Large intestine (tissue), 3 donors: ENCODE measurements at regions not wholly inside any gene's neighbourhood (a gene's known extent, or its start where the extent isn't known, plus 50 kb on each side); places are given as distances from the start of the nearest gene placed in this dataset.

Experiments
- DNase-seq, 2 donors: peaks; one replicate each; pipeline versions ENCODE4 v3.0.0 to v3.0.0-alpha.2; 2013
- H3K27ac ChIP-seq: one replicate; pipeline ENCODE4 v1.5.1; 2013; ENCODE audit warnings: low read length
- H3K27me3 ChIP-seq: 2 replicates; pipeline ENCODE4 v1.6.1; 2013; ENCODE audit warnings: low read length; ENCODE audit not compliant: control insufficient read depth, insufficient read depth
- H3K36me3 ChIP-seq: 2 replicates; pipeline ENCODE4 v1.6.1; 2013; ENCODE audit warnings: low read length; ENCODE audit not compliant: control insufficient read depth, insufficient read depth
- H3K4me1 ChIP-seq: one replicate; pipeline ENCODE4 v1.6.1; 2013; ENCODE audit warnings: low read length; ENCODE audit not compliant: control insufficient read depth, insufficient read depth
- H3K4me3 ChIP-seq: one replicate; pipeline ENCODE4 v1.5.1; 2013; ENCODE audit warnings: low read length
- H3K9me3 ChIP-seq: one replicate; pipeline ENCODE4 v1.6.1; 2013; ENCODE audit warnings: mild to moderate bottlenecking, low read depth, low read length, moderate library complexity; ENCODE audit not compliant: control insufficient read depth
- whole genome bisulfite sequencing: methylation state at CpG from one replicate; pipeline ENCODE4 v1.1.5; 2013; ENCODE audit warnings: low lambda C conversion rate; ENCODE audit not compliant: insufficient coverage; 5-methylcytosine and 5-hydroxymethylcytosine counted together

DNA sequence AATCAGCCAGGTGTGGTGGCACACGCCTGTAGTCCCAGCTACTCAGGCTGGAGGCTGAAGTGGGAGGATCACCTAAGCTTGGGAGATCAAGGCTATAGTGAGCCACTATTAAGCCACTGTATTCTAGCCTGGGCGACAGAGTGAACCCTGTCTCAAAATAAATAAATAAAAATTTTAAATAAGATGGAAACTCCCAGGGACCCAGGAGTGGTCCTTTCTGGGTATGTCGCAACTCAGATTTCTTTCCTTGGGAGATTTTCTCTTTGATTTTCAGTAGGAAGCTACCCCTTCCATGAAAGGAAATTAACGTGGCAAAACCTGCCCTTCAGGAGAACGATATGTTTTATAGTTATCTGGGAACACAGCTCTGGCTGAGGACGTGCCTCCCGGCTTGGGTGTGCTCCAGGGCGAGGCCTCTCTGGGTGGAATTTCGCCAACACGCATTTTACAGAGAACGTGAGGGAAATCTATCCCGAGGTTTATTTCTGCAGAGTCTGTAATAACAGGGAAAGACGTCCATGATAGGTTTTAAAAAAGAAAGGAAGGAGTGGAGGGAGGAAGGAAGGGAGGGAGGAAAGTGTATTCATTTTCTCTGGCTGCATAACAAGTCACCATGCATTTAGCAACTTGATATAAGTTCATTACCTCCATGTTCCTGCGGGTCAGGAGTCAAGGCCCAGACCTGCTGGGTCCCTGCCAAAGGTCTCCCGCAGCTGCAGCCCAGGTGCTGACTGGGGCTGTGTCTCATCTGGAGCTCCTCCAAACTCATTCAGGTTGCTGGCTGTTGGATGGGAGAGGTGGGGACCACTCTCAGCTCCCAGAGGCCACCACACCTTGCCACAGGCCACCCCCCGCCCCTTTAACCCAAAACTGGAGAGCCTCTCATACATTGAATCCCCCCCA, 80.6 kb upstream of the GSC start:
- Histone ChIP-seq H3K36me3 (no peaks in the 10 kb centered on the region), H3K4me3 (no peak overlapping the region), H3K4me1 (no peaks in the 10 kb centered on the region), H3K27me3 (peaks cover 7% of the 10 kb centered on the region), H3K9me3 (no peaks in the 10 kb centered on the region), H3K27ac (no peak overlapping the region)
- WGBS: 80% methylated on average over 2 of the region's 16 CpGs
- no peak for DNase-seq

DNA sequence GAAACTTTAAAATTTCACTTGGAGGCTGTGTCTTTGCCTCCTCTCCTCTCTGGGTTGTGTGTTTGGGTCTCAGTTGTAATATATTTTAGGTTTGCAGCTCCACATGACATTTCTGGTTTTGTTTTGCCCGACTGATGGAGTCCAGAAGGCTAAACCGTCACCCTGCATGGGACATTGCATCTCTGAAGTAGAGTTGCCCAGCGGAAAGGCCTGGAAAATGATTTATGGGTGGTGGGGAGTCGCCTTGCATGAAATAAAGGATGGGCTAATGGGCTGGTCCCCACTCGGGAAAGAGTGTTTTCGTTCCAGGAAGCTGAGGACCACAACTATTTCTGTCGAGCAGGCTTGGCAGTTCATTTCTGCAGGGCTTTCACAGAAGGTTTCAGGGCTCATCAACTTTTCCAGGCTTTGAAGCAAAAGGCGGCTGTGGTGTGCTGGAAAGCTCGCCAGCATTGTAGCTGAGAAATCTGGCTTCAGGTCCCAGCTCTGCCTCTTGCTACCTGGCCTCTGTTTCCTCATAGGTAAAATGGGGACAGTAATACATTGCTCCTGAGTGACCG, 74.8 kb upstream of the GSC start:
- no peaks in the 10 kb centered on the region for H3K36me3 ChIP-seq
- DNase-seq: no peak
- no peaks in the 10 kb centered on the region for H3K9me3 ChIP-seq
- 80% methylated on average over 1 of the region's 10 CpGs for WGBS
- no peak overlapping the region for H3K27ac ChIP-seq
- no peak overlapping the region for H3K4me3 ChIP-seq
- no peaks in the 10 kb centered on the region for H3K4me1 ChIP-seq
- H3K27me3 ChIP-seq: no peaks in the 10 kb centered on the region

DNA sequence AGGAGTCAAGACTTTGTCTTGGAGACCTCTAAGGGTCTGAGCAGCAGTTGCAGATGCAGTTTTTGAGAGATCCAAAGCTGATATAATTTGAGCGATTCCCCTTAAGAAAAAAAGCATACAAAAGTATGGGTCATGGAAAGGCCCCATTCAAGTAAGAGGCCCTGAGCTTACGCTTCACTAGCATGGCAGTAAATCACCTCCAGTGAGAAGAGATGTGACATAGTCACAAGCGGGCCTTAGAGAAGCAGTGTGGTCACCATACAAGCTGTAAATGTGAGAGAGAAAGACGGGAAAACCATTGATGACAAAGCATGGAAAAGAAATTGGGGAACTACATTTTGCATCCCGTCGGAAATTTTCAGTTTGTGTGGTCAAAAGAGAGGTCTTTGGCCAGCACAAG, 70.6 kb upstream of the GSC start:
- no peak overlapping the region for H3K4me3 ChIP-seq
- H3K4me1 ChIP-seq: no peaks in the 10 kb centered on the region
- WGBS: no CpG with 5 or more reads among the region's 6 CpGs
- H3K36me3 ChIP-seq: no peaks in the 10 kb centered on the region
- DNase-seq: no peak
- no peaks in the 10 kb centered on the region for H3K9me3 ChIP-seq
- H3K27ac ChIP-seq: no peak overlapping the region
- H3K27me3 ChIP-seq: no peaks in the 10 kb centered on the region

DNA sequence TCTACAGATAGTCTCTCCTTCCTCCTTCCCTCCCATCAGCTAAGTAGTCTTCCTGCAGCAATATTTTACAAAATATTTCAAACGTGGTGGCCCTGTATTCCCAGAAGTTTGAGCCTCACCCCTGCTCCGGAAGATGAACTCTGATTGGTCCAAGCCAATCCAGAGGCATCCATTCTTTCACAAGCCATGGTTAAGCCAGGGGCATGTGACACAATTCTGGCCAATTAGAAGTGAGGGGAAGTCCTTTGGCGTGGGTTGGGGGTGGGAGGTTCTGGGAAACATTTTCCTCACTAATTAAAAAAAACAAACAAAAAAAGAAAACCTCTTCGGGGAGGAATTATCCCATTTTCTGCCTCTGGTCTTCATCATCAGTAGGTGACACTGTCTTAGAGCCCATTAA, 69.4 kb upstream of the GSC start:
- no peak overlapping the region for H3K4me3 ChIP-seq
- DNase-seq: no peak
- H3K36me3 ChIP-seq: no peaks in the 10 kb centered on the region
- no peaks in the 10 kb centered on the region for H3K9me3 ChIP-seq
- H3K4me1 ChIP-seq: no peaks in the 10 kb centered on the region
- WGBS: no CpG with 5 or more reads among the region's 4 CpGs
- H3K27ac ChIP-seq: no peak overlapping the region
- no peaks in the 10 kb centered on the region for H3K27me3 ChIP-seq

DNA sequence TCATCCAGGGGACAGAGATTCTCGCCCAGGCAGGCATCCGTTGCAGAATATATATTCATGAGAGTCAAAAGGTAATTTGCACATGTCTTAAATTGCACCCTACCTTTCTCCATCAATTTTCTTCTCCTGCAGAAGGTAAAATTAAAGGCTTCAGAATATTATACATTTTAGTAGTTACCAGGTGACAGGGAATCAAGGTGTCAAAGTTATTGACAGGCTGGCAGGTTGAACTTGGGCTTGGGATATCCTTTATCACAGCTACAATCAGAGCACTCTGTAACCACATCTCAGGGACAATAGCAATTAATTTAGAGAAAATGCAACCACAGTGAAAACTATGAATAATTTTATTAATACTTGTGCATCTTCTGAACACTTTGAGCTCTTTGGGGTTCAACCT, 66.9 kb upstream of the GSC start:
- no peaks in the 10 kb centered on the region for H3K36me3 ChIP-seq
- no peak for DNase-seq
- no peak overlapping the region for H3K27ac ChIP-seq
- H3K4me3 ChIP-seq: no peak overlapping the region
- H3K4me1 ChIP-seq: no peaks in the 10 kb centered on the region
- H3K9me3 ChIP-seq: no peaks in the 10 kb centered on the region
- 60% methylated on average over 1 of the region's 2 CpGs for WGBS
- no peaks in the 10 kb centered on the region for H3K27me3 ChIP-seq

DNA sequence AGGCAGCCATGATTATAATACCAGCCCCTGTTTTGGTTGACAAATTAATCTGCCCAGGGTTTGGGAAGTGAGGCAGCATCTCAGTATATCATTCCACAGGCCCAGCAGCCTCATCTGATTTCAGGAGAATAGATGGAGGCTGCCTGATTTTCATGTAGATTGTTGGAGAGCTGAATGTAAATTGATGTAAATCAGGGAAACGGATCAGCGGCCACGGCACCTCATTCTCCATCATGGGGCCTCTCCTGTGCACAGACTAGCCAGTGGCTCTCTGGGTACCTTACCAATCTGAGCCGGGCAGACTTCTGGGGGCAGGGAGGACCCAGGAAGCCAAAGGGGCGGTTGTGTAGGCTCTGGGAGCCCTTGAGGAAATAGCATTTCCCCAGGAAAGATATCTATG, 63.7 kb upstream of the GSC start:
- no peaks in the 10 kb centered on the region for H3K27me3 ChIP-seq
- no peak overlapping the region for H3K27ac ChIP-seq
- no peaks in the 10 kb centered on the region for H3K36me3 ChIP-seq
- no CpG with 5 or more reads among the region's 5 CpGs for WGBS
- DNase-seq: no peak
- no peaks in the 10 kb centered on the region for H3K4me1 ChIP-seq
- H3K9me3 ChIP-seq: no peaks in the 10 kb centered on the region
- no peak overlapping the region for H3K4me3 ChIP-seq

DNA sequence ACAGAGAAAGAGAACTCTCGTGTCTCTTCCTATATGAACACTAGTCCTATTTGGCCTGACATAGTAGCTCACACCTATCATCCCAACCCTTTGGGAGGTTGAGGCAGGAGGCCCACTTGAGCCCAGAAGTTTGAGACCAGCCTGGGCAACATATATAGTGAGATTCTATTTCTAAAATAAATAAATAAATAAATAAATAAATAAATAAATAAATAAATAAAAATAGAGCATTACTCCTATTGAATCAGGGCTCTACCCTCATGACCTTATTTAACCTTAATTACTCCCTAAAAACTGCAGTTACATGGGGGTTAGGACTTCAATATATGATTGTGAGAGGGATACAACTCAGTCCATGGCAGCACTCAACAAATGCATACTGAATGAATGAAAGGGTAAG, 61.2 kb upstream of the GSC start:
- WGBS: no CpG with 5 or more reads among the region's 1 CpG
- Histone ChIP-seq H3K4me1 (no peaks in the 10 kb centered on the region), H3K4me3 (no peak overlapping the region), H3K9me3 (no peaks in the 10 kb centered on the region), H3K36me3 (no peaks in the 10 kb centered on the region), H3K27me3 (no peaks in the 10 kb centered on the region), H3K27ac (no peak overlapping the region)
- DNase-seq: no peak

DNA sequence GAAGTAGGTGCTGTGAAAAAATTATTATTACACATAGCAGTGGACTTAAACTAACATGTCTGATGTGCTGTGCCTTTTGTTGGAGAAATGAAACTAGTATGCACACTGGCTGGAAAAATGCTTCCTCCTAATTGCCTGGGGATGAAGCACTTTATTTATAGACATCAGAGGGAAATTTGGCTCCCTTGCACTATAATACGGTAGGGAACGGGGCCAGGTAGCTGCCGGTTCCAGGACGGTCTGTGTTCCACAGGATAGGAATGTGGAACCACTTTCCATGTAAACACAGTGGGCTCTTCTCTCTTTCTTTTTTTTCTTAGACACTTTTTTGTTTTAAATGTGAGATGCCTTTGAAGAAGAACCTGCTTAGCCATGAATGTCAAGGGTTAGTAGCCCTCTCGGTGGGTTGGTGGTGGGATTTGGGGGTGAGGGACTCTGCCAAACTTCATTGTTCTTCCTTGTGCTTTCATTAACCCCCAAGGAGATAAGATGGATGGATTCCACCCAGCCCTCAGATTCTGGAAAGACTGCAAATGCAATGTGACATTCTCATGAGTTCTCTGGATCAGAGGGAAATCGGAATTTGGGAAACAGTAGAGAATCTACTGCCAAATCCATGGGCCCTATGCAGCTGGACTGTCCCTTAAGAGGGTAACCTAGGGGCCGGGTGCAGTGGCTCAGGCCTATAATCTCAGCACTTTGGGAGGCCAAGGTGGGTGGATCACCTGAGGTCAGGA, 58.0 kb upstream of the GSC start:
- Histone ChIP-seq H3K36me3 (no peaks in the 10 kb centered on the region), H3K4me1 (no peaks in the 10 kb centered on the region), H3K27ac (no peak overlapping the region), H3K27me3 (no peaks in the 10 kb centered on the region), H3K9me3 (no peaks in the 10 kb centered on the region), H3K4me3 (no peak overlapping the region)
- no CpG with 5 or more reads among the region's 7 CpGs for WGBS
- no peak for DNase-seq

DNA sequence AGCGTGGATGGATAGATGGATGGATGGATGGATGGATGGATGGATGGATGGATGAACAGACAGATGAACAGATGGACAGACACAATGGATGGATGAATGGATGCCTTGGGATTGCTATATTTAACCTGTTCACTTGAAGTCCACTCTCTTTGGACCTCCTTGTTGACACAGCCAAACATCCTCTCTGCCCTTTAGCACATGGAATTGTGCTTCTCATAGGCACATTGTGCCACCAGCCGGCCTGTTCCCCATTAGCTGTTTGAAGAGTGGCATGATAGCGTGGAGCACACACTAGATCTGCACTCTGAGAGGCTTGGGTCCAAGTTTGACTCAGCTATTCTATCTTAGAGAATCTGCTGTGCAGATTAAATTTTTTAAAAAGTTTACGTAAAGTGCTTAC, 56.9 kb upstream of the GSC start:
- 100% methylated on average over 1 of the region's 4 CpGs for WGBS
- no peaks in the 10 kb centered on the region for H3K4me1 ChIP-seq
- no peaks in the 10 kb centered on the region for H3K36me3 ChIP-seq
- no peaks in the 10 kb centered on the region for H3K27me3 ChIP-seq
- H3K4me3 ChIP-seq: no peak overlapping the region
- no peaks in the 10 kb centered on the region for H3K9me3 ChIP-seq
- no peak for DNase-seq
- no peak overlapping the region for H3K27ac ChIP-seq

DNA sequence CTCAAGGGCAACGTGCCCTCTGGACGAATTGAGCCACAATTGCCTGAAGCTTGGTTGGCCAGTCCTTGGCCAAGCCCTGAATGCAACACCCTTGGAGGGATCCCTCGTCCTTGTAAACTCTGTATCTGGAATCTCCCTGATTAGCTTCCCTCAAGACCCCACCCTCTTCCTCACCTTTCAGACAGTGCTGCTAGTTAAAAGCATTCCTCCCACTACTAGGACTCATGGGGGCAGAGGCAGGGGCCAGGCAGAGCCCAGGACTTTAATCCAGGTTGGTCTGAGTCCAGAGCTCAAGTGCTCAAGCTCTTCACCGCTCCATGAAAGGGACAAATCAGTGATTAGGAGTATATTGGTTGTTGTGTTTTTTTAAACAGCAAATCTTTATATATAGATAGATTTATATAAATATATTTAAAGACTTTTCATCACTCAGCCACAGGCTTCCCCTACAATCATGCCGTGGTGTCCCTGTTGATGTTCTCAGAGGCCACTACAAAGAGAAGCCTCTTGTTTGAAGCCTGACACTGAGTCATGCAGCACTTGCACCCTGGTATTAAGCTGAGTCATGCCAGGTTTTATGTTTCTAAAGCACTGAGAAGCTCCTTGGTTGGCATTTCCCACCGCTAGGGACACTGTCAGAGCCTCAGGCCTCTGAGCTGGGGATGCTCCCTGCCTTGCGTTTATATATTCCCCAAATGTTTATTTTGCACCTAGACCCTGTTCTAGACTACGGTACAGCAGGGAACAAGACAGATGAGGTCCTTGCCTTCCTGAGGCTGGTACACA, 53.8 kb upstream of the GSC start:
- Histone ChIP-seq H3K4me1 (no peaks in the 10 kb centered on the region), H3K27me3 (no peaks in the 10 kb centered on the region), H3K36me3 (no peaks in the 10 kb centered on the region), H3K9me3 (no peaks in the 10 kb centered on the region), H3K27ac (no peak overlapping the region), H3K4me3 (no peak overlapping the region)
- no peak for DNase-seq
- WGBS: 60% methylated on average over 1 of the region's 8 CpGs
